ENCODE measurements at regions not wholly inside any gene's neighbourhood (a gene's known extent, or its start where the extent isn't known, plus 50 kb on each side); places are given as distances from the start of the nearest gene placed in this dataset.

GRCh38 chr12:130110914-130111313 is 51.4 kb upstream of the FZD10 start:
- Histone ChIP-seq H3K27ac (no peak overlapping the region), H3K36me3 (no peaks in the 10 kb centered on the region), H3K4me3 (no peak overlapping the region), H3K4me1 (no peaks in the 10 kb centered on the region), H3K27me3 (no peaks in the 10 kb centered on the region), H3K9me3 (no peaks in the 10 kb centered on the region)
- intact Hi-C loops (cut with DNase I), result no loop called here
- DNase-seq (no peak), ATAC-seq (no peak), FAIRE-seq (no peak)
- 34 to 43% methylated on average over 8 of the region's 8 CpGs for WGBS, 2 donors
- TF ChIP-seq, protein P1, sequence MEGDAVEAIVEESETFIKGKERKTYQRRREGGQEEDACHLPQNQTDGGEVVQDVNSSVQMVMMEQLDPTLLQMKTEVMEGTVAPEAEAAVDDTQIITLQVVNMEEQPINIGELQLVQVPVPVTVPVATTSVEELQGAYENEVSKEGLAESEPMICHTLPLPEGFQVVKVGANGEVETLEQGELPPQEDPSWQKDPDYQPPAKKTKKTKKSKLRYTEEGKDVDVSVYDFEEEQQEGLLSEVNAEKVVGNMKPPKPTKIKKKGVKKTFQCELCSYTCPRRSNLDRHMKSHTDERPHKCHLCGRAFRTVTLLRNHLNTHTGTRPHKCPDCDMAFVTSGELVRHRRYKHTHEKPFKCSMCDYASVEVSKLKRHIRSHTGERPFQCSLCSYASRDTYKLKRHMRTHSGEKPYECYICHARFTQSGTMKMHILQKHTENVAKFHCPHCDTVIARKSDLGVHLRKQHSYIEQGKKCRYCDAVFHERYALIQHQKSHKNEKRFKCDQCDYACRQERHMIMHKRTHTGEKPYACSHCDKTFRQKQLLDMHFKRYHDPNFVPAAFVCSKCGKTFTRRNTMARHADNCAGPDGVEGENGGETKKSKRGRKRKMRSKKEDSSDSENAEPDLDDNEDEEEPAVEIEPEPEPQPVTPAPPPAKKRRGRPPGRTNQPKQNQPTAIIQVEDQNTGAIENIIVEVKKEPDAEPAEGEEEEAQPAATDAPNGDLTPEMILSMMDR (IDR thresholded peaks at IDR 0.05), result no peak

DNA sequence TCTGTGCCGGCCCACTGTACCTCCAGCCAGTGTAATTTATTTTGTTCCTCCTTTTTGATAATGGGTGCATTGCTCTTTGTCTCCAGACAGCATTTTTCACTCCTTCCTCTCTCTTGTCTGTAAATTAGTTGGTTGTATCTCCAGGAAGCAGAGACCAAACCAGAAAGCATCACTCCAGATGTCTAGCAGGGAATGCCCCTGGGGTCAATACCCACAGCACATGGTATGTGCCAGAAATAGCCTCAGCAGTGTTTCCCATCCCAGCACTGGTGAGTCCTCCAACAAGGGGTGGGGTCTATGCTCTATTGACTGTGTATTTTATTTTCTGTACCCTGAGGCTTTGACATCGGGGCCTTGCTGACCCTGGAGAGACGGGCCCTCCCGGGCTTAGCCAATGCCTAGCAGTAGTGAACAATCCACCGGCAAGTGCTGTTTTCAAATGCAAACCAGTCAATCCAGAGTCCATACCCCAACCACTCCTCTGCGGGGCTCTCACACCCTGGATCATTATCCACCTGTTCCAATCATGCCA is 50.2 kb upstream of the FZD10 start:
- H3K27ac ChIP-seq, result no peak overlapping the region
- intact Hi-C loops (cut with DNase I), result no loop called here
- no peaks in the 10 kb centered on the region for H3K4me1 ChIP-seq
- no peak for FAIRE-seq
- 80 to 84% methylated on average over 6 of the region's 6 CpGs for WGBS, 2 donors
- H3K36me3 ChIP-seq, result no peaks in the 10 kb centered on the region
- TF ChIP-seq, protein P1 (IDR thresholded peaks at IDR 0.05), result no peak
- no peak for DNase-seq
- no peak overlapping the region for H3K4me3 ChIP-seq
- no peaks in the 10 kb centered on the region for H3K9me3 ChIP-seq
- no peak for ATAC-seq
- H3K27me3 ChIP-seq, result no peaks in the 10 kb centered on the region
